Chondrocyte (in vitro differentiated cells): ENCODE measurements at regions not wholly inside any gene's neighbourhood (a gene's known extent, or its start where the extent isn't known, plus 50 kb on each side); places are given as distances from the start of the nearest gene placed in this dataset.

ENCODE experiments used
- DNase-seq: peaks from one replicate; pipeline ENCODE4 v3.0.0; 2021; ENCODE audit warnings: mixed read lengths, low spot score
- H3K27ac Mint-ChIP-seq: one replicate; pipeline ENCODE4 v1.8.0; 2021; ENCODE audit warnings: mild to moderate bottlenecking, moderate library complexity, mixed read lengths; ENCODE audit not compliant: unreplicated experiment
- H3K27me3 Mint-ChIP-seq: 2 replicates; pipeline ENCODE4 v1.8.0; 2021; ENCODE audit warnings: low read depth, mixed read lengths
- H3K36me3 Mint-ChIP-seq: 2 replicates; pipeline ENCODE4 v1.8.0; 2021; ENCODE audit warnings: low read depth, mixed read lengths
- H3K4me1 Mint-ChIP-seq: 2 replicates; pipeline ENCODE4 v1.8.0; 2021; ENCODE audit warnings: low read depth, mild to moderate bottlenecking, mixed read lengths
- H3K4me3 Mint-ChIP-seq: one replicate; pipeline ENCODE4 v1.8.0; 2021; ENCODE audit warnings: mild to moderate bottlenecking, moderate library complexity, mixed read lengths; ENCODE audit not compliant: unreplicated experiment
- H3K9me3 Mint-ChIP-seq: 2 replicates; pipeline ENCODE4 v1.8.0; 2021; ENCODE audit warnings: low read depth, mixed read lengths
- CTCF ChIP-seq: fragments of 200-600 bp; sonication (generic); IDR thresholded peaks from 2 replicates; pipeline ENCODE4 v1.5.0; 2021; ENCODE audit warnings: antibody characterized with exemption, mild to moderate bottlenecking, moderate library complexity

- no peak for TF ChIP-seq CTCF
- DNase-seq, result no peak
- H3K4me3 Mint-ChIP-seq, result no peak overlapping the region
These were observed 326.8 kb downstream of the CCER1 start for GRCh38 chr12:90628213-90628612.

GRCh38 chr12:90627180-90627896, 327.6 kb downstream of the CCER1 start:
- no peaks in the 10 kb centered on the region for H3K36me3 Mint-ChIP-seq
- DNase-seq, result no peak
- no peaks in the 10 kb centered on the region for H3K9me3 Mint-ChIP-seq

More at GRCh38 chr12:90628213-90628612, 326.8 kb downstream of the CCER1 start:
- no peak overlapping the region for H3K27ac Mint-ChIP-seq
- H3K36me3 Mint-ChIP-seq, result no peaks in the 10 kb centered on the region
- peaks cover 5% of the 10 kb centered on the region for H3K9me3 Mint-ChIP-seq
- peaks cover 4% of the 10 kb centered on the region for H3K4me1 Mint-ChIP-seq
- H3K27me3 Mint-ChIP-seq, result no peaks in the 10 kb centered on the region

GRCh38 chr12:90622431-90622830, 332.5 kb downstream of the CCER1 start:
- no peak for DNase-seq
- no peak overlapping the region for H3K27ac Mint-ChIP-seq
- no peaks in the 10 kb centered on the region for H3K36me3 Mint-ChIP-seq

More at GRCh38 chr12:90627180-90627896, 327.6 kb downstream of the CCER1 start:
- Mint-ChIP-seq H3K27ac (no peak overlapping the region), H3K4me3 (no peak overlapping the region), H3K27me3 (no peaks in the 10 kb centered on the region), H3K4me1 (peaks cover 6% of the 10 kb centered on the region)
- TF ChIP-seq CTCF, result no peak

GRCh38 chr12:90621927-90622326, 333.0 kb downstream of the CCER1 start:
- Mint-ChIP-seq H3K27ac (no peak overlapping the region), H3K27me3 (no peaks in the 10 kb centered on the region), H3K4me1 (peaks cover 10% of the 10 kb centered on the region), H3K36me3 (no peaks in the 10 kb centered on the region), H3K9me3 (no peaks in the 10 kb centered on the region), H3K4me3 (no peak overlapping the region)
- no peak for TF ChIP-seq CTCF
- DNase-seq, result no peak

More at GRCh38 chr12:90622431-90622830, 332.5 kb downstream of the CCER1 start:
- no peak overlapping the region for H3K4me3 Mint-ChIP-seq
- H3K27me3 Mint-ChIP-seq, result no peaks in the 10 kb centered on the region
- no peaks in the 10 kb centered on the region for H3K9me3 Mint-ChIP-seq
- no peak for TF ChIP-seq CTCF
- peaks cover 14% of the 10 kb centered on the region for H3K4me1 Mint-ChIP-seq

- H3K27me3 Mint-ChIP-seq, result no peaks in the 10 kb centered on the region
- H3K27ac Mint-ChIP-seq, result no peak overlapping the region
- no peaks in the 10 kb centered on the region for H3K36me3 Mint-ChIP-seq
- H3K4me1 Mint-ChIP-seq, result peaks cover 10% of the 10 kb centered on the region
- peaks cover 9% of the 10 kb centered on the region for H3K9me3 Mint-ChIP-seq
- DNase-seq, result no peak
- no peak for TF ChIP-seq CTCF
- no peak overlapping the region for H3K4me3 Mint-ChIP-seq
These were observed 335.0 kb downstream of the CCER1 start for GRCh38 chr12:90619943-90620342.
